Neural progenitor cell (in vitro differentiated cells): ENCODE measurements at regions not wholly inside any gene's neighbourhood (a gene's known extent, or its start where the extent isn't known, plus 50 kb on each side); places are given as distances from the start of the nearest gene placed in this dataset.

Source experiments
- CTCF ChIP-seq: fragments of 200-600 bp; sonication (generic); IDR thresholded peaks from 2 replicates; pipeline ENCODE4 v1.5.1; 2017; ENCODE audit warnings: antibody characterized with exemption, mild to moderate bottlenecking
- EZH2 ChIP-seq: fragments of 200-600 bp; sonication (generic); IDR thresholded peaks from 2 replicates; pipeline ENCODE4 v1.6.1; 2017; ENCODE audit warnings: antibody characterized with exemption, mild to moderate bottlenecking, moderate library complexity

GRCh38 chr14:71690478-71690877 lies 241.8 kb upstream of the RGS6 start:
- no peak for TF ChIP-seq CTCF
- TF ChIP-seq EZH2: no peak
